Tibial nerve (tissue), 4 donors: ENCODE measurements at regions not wholly inside any gene's neighbourhood (a gene's known extent, or its start where the extent isn't known, plus 50 kb on each side); places are given as distances from the start of the nearest gene placed in this dataset.

Experiments used
- EP300 ChIP-seq, 2 donors: sonication (generic); formaldehyde crosslinking; IDR thresholded peaks; one replicate each; pipeline ENCODE4 v1.6.1; 2017; ENCODE audit warnings: antibody characterized with exemption in 2 of 2, mild to moderate bottlenecking in 1 of 2
- POLR2A ChIP-seq, 2 donors: fragments of 450-650 bp; IDR thresholded peaks; one replicate each; pipeline ENCODE4 v1.6.1; 2017; ENCODE audit warnings: antibody characterized with exemption in 2 of 2, mild to moderate bottlenecking in 2 of 2, moderate library complexity in 2 of 2
- TF ChIP-seq, protein P1 (sequence below), 5 experiments: fragments of 200-600 bp in 3 of 5; fragments of 450-650 bp in 2 of 5; sonication (generic) in 3 of 5; IDR thresholded peaks; one replicate each; pipeline ENCODE4 v1.5.1; 2016 to 2019; ENCODE audit warnings: antibody characterized with exemption in 5 of 5, mild to moderate bottlenecking in 3 of 5, moderate library complexity in 2 of 5

DNA sequence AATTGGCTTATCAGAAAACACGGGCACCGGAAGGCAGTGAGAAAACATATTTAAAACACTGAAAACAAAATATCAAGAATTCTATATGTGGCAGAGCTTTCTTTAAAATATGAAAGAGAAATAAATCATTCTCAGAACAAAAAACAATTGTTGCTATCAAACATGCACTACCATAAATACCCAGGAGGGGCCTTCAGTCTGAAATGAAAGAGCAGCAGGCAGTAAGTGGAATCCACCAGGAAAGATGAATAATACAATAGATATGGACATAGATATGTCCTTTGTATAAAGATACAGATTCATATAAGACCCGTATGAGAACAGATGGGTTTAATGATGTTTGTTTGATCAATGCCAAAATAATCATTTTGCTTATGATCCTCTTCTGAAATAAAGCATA lies 142.0 kb downstream of the TMEM18 start:
- TF ChIP-seq POLR2A (IDR thresholded peaks at IDR 0.05) = no peak
- TF ChIP-seq, protein P1, sequence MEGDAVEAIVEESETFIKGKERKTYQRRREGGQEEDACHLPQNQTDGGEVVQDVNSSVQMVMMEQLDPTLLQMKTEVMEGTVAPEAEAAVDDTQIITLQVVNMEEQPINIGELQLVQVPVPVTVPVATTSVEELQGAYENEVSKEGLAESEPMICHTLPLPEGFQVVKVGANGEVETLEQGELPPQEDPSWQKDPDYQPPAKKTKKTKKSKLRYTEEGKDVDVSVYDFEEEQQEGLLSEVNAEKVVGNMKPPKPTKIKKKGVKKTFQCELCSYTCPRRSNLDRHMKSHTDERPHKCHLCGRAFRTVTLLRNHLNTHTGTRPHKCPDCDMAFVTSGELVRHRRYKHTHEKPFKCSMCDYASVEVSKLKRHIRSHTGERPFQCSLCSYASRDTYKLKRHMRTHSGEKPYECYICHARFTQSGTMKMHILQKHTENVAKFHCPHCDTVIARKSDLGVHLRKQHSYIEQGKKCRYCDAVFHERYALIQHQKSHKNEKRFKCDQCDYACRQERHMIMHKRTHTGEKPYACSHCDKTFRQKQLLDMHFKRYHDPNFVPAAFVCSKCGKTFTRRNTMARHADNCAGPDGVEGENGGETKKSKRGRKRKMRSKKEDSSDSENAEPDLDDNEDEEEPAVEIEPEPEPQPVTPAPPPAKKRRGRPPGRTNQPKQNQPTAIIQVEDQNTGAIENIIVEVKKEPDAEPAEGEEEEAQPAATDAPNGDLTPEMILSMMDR (IDR thresholded peaks at IDR 0.05) = no peak
- TF ChIP-seq EP300 (IDR thresholded peaks at IDR 0.05) = no peak
